ENCODE measurements at regions not wholly inside any gene's neighbourhood (a gene's known extent, or its start where the extent isn't known, plus 50 kb on each side); places are given as distances from the start of the nearest gene placed in this dataset.

DNA sequence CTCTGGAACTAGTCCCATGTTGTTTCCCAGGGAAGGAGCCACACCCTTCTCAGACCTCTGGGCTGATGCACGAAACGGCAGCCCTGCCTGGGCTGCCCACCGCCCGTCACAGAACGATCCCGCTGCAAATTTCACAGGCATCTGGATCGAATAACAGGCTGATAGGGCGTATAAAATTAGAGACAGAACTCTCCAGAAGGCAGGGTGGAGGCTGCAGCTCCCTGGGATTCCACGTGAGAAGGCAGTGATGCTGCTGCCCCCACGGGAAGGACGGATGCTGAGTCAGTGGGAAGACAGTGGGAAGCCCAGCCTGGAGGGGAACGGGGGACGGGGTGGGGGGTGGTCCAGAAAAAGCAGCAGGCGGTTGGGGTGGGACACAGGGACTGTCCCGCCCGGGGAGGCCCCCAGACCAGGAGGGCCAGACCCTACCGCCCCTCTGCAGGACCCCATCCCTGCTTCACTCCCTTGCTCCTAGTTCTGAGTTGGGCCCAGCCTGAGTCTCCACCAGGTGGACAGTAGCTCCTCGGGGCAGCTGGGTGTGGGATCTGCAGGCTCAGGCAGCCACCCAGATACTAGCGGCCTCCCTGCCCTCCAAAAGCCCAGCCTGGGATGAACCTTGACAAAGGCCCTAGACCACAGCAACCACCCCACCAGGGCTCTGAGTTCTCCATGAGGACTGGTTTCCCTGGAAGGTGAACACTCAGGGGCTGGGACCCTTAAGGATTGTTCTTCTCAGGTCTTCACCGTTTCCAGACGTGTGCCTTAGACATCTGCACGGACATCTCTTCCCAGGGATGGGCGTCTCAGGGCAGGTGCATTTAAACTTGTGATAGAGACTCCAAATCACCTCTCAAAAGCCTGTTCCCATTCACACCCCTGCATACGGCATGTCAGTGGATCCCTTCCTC is 117.8 kb downstream of the METRNL start:
- ChIA-PET RAD21 (ENCODE audit: low non-redundant PET in 1 of 2, low total read pairs in 2 of 2, uncharacterized antibody in 2 of 2, unreplicated experiment in 2 of 2) (no interaction called here), POLR2A (no interaction called here), CTCF (no interaction called here)
- Histone ChIP-seq H3K4me2 (ENCODE audit: low read length) (no peak overlapping the region), H3K9me2 (ENCODE audit: insufficient read depth) (no peaks in the 10 kb centered on the region), H2AFZ (ENCODE audit: low read depth, low read length, poor library complexity, severe bottlenecking) (no peak overlapping the region), H3K9me3 (ENCODE audit: control insufficient read depth in 1 of 2, insufficient read depth in 1 of 2, low read depth in 1 of 2, low read length in 2 of 2) (peaks cover 0 to 5% of the 10 kb centered on the region in 2 experiments; a peak in 1 of 4 replicates), H3K27me3 (ENCODE audit: insufficient read depth, low read length) (no peaks in the 10 kb centered on the region), H3K4me1 (ENCODE audit: control insufficient read depth in 1 of 2, insufficient read depth in 2 of 2, low read length in 2 of 2) (peaks cover 0 to 8% of the 10 kb centered on the region in 2 experiments; a peak in 1 of 4 replicates), H3K79me2 (ENCODE audit: insufficient read depth, low read length) (no peaks in the 10 kb centered on the region), H4K20me1 (ENCODE audit: insufficient read depth) (no peaks in the 10 kb centered on the region), H3K27ac (ENCODE audit: low read depth, low read length) (no peak overlapping the region), H3K9ac (ENCODE audit: low read length) (no peak overlapping the region), H3K4me3 (replicated peaks in 1 of 2; ENCODE audit: low read depth in 1 of 2, low read length in 2 of 2) (no peak overlapping the region), H3K36me3 (ENCODE audit: control insufficient read depth in 1 of 2, insufficient read depth in 2 of 2, low read length in 2 of 2) (no peaks in the 10 kb centered on the region)
- intact Hi-C loops (cut with micrococcal nuclease) = no loop called here
- no peak for TF ChIP-seq YY1 (IDR thresholded peaks at IDR 0.05; ENCODE audit: extremely low read depth, insufficient replicate concordance, low read depth, low read length)
- no peak for TF ChIP-seq JUND (IDR thresholded peaks at IDR 0.05)
- TF ChIP-seq SP1 (IDR thresholded peaks at IDR 0.05; ENCODE audit: low read depth) = no peak
- no peak for TF ChIP-seq ZNF274 (IDR thresholded peaks at IDR 0.05; ENCODE audit: low read depth, low read length)
- TF ChIP-seq SIN3A (IDR thresholded peaks at IDR 0.05; ENCODE audit: low read depth) = no peak
- TF ChIP-seq, protein P1, sequence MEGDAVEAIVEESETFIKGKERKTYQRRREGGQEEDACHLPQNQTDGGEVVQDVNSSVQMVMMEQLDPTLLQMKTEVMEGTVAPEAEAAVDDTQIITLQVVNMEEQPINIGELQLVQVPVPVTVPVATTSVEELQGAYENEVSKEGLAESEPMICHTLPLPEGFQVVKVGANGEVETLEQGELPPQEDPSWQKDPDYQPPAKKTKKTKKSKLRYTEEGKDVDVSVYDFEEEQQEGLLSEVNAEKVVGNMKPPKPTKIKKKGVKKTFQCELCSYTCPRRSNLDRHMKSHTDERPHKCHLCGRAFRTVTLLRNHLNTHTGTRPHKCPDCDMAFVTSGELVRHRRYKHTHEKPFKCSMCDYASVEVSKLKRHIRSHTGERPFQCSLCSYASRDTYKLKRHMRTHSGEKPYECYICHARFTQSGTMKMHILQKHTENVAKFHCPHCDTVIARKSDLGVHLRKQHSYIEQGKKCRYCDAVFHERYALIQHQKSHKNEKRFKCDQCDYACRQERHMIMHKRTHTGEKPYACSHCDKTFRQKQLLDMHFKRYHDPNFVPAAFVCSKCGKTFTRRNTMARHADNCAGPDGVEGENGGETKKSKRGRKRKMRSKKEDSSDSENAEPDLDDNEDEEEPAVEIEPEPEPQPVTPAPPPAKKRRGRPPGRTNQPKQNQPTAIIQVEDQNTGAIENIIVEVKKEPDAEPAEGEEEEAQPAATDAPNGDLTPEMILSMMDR (IDR thresholded peaks at IDR 0.05 in 2 of 3, conservative IDR thresholded peaks at IDR 0.05 in 1 of 3; ENCODE audit: borderline replicate concordance in 1 of 3, insufficient read depth in 1 of 3, low read depth in 2 of 3, low read length in 2 of 3) = no peak
- TF ChIP-seq ZFX (IDR thresholded peaks at IDR 0.05) = no peak
- BruUV-seq (replicated peaks) = no TSS peak
- ATAC-seq (no peak), DNase-seq (ENCODE audit: low read depth, low spot score) (no peak)
